GM18868 (cell line): ENCODE measurements at regions not wholly inside any gene's neighbourhood (a gene's known extent, or its start where the extent isn't known, plus 50 kb on each side); places are given as distances from the start of the nearest gene placed in this dataset.
"Not testable (repeated sequence)": the region's sequence is repeated elsewhere in the genome, so short reads cannot be mapped to it uniquely, and the experiment has no call there.

Source experiments
- ATAC-seq: cut with Tn5 transposase; IDR thresholded peaks from one replicate; pipeline ENCODE4 v1.9.1; 2021; ENCODE audit warnings: mild to moderate bottlenecking, moderate library complexity; ENCODE audit not compliant: unreplicated experiment

- no peak for ATAC-seq
Observed at GRCh38 chr4:83748711-83749110, 212.8 kb downstream of the GPAT3 start.

DNA sequence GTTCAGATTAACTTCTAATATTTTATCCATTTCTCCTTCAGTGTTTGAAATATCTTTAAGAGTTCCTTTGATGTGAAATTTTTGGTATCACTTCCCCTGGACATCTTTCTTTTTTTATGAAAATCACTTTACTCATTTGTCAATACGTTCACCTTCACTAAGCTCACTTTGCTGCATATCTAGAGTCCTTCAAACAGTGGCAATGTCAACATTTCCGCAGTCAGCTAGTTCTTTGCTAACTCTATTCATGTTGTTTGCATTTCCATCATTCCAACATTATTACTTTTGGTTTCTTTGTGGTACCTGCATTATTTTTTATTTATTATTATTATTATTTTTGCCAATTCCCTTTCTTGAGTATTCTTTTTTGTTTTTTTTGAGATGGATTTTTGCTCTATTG lies 203.0 kb downstream of the GPAT3 start:
- ATAC-seq: no peak

GRCh38 chr4:83734576-83734975 lies 198.7 kb downstream of the GPAT3 start:
- no peak for ATAC-seq

- no peak for ATAC-seq
Observed at GRCh38 chr4:83732114-83732635, 196.3 kb downstream of the GPAT3 start.

DNA sequence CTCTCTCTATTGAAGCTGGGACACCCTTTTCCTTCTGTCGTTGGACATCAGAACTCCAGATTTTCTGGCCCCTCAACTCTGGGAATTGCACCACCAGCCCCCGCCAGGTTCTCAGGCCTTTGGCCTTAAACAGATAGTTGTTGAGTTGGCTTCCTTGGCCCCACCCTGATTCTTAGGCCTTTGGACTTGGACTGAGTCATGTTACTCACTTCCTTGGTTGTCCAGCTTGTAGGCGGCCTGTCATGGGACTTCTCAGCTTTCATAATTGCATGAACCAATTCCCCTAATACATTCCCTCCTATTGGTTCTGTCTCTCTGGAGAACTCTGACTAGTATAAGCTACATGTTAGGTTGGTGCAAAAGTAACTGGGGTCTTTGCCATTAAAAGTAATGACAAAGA lies 195.7 kb downstream of the GPAT3 start:
- ATAC-seq: no peak

- ATAC-seq: not testable (repeated sequence)
Observed at GRCh38 chr4:83730958-83731357, 195.1 kb downstream of the GPAT3 start.

DNA sequence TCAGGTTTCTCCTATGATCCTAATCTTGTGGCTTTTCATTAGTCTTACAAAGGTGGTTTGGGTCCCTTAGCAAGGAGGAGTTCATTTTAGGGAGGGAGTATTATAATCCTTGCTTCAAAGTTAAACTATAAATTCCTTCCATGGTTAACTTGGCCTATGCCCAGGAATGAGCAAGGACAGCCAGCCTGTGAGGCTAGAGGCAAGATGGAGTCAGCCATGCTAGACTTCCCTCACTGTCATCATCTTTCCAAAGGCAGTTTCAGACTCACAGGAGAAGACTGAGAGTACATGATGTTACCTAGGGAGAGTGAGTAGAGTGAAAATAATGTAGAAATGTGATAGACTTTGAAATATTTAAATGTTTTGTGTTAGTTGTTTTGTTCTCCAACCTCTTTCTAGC lies 192.3 kb downstream of the GPAT3 start:
- no peak for ATAC-seq

- peak; percentile 52 for ATAC-seq
Observed at GRCh38 chr4:83725336-83726085, 189.6 kb downstream of the GPAT3 start.

- ATAC-seq: no peak
Observed at GRCh38 chr4:83724485-83725335, 188.8 kb downstream of the GPAT3 start.

DNA sequence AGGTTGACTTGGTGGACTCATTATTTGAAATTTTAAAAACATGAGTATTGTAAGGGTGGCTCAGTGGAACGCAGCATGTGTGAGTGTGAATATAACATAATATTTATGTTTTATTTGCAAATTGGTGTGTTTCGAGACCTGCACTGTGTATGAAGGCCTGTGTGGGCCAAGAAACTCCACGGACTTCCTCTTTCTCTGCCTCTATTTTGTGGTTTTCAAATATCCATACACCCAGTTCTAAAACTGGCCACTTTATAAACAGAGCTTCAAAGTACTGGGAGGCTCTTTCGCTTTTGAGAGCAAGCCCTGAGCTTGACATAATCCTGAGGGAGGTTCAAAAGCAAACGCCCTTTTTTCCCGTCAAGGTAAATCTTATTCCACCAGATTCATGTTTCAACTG lies 187.7 kb downstream of the GPAT3 start:
- ATAC-seq: no peak

- ATAC-seq: no peak
Observed at GRCh38 chr4:83722730-83723269, 186.9 kb downstream of the GPAT3 start.

DNA sequence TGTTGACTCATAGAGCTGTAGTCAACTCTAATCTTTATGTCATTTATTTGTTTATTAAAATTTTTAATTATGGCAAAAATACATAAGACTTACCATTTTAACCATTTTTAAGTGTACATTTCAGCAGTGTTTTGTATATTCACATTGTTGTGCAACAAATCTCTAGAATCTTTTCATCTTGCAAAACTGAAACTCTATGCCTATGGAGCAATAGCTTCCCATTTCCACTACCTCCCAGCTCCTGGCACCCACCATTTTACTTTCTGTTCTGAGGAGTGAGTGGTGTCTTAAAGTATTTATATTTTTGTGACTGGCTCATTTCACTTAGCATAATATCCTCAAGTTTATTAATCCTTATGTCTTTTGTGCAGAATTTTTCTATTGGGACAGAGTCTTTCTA lies 181.0 kb downstream of the GPAT3 start:
- ATAC-seq: no peak

GRCh38 chr4:83712890-83713289 lies 177.0 kb downstream of the GPAT3 start:
- ATAC-seq: no peak

GRCh38 chr4:83709627-83710026 lies 173.7 kb downstream of the GPAT3 start:
- ATAC-seq: no peak

DNA sequence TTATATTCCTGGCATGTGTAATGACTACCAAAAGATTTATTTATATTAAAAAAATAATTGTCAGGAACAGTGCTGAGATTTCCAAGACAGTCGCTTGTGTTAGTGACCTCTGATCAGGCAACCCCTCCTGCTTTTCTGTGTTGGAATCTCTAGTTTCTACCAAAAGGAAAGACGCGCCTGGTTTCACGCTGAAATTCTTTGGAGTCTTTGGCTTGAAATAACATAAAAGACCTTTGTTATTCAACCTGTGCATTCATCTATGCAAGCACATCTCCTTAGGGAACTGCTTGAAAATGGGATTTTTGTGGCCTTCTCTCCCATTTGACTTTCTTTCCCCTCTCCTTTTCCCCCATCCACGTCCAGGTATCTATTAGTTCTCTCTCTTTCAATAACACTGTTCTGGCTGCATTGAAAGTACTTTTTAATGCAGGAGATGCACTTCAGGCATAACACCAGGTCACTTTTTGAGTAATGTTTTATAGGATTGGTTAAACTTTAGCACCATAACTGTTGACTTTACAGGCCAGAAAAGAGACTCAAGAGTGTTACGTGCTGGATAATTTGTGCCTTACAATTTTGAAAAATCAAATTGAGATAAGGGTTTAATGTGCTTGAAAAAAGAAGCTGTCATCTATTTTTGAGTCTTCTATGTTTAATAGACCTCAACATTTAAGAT lies 172.7 kb downstream of the GPAT3 start:
- no peak for ATAC-seq

DNA sequence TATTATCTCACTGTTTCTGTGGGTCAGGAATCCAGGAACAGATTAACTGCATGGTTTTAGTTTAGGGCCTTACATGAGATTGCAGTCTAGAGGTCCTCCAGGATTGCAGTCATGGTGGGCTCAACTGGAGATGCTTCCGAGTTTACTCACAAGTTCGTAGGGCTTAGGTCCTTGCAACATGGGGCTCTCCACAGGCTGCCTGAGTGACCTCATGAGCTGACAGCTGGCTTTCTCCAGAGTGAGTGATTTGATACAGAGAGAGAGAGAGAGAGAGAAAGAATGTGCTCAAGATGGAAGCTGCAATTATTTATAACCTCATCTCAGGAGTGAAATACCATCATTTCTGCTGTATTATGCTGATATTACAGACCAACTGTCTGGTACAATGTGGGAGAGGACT lies 168.9 kb downstream of the GPAT3 start:
- ATAC-seq: no peak

DNA sequence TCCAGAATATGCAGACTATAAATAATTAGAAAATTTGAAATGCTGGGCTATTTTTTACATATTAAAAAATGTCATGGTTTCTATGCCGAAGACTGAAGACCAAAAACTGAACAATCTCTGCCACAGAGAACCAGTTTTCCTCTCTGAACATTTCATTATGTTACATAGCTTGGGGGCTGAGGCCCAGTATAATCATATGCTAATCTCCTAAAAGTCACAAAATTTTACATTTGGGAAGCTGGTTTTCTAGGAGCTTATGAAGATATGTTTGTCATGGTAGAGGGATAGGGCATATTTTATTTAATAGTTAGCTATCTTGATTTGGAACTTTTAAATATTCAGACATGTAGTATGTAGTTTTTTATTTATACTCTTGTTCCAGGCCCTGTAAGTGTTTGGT lies 167.8 kb downstream of the GPAT3 start:
- ATAC-seq: no peak

DNA sequence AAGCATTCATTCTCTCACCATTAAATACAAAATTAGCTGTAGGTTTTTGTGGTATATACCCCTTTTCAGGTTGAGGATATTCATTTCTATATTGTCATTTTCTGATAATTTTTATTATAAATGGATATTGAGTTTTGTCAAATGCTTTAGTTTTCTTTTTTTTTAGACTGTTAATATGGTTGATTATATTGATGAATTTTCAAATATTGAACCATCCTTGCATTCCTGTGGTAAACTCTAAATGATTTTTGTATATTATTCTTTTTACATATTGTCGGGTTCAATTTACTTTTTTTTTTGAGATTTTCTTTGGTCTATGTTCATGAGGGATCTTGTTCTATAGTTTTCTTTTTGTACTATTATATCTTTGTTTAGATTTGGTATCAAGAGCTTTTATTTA lies 165.1 kb downstream of the GPAT3 start:
- no peak for ATAC-seq

DNA sequence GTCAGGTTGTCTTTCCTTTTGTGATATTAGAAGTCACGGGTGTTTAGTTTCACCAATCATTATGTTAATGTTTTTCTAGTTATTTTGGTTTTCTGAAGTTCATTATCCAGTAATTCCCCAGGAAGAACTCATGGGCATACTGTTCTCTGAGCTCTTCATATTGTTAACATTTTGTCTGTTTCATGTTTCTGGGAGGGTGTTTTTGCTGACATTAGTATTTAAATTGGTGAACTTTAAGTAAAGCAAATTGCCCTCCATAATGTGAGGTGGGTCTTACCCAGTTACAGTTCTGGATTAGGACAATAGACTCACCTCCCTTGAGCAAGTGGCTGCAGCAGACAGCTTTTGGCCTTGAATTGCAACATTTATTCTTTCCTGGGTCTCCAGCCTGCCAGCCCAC lies 163.4 kb downstream of the GPAT3 start:
- ATAC-seq: no peak

DNA sequence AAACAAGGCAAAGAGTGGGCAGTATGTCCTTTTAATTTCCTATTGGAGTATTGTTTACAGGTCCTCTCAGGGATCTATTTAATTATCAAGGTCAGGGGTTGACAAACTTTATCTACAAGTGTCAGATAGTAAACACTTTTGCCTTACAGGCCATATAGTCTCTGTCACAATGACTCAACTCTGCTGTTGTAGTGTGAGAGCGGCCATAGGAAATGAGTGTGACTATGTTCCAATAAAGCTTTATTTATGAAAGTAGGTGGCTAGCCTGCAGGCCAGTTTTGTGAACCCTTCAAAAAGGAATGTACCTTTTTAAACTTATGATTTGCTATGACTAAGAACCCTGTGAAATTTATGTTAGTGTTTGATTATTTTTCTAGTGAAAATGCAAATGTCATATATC lies 156.1 kb downstream of the GPAT3 start:
- no peak for ATAC-seq

- ATAC-seq: no peak
Observed at GRCh38 chr4:83686166-83686565, 150.3 kb downstream of the GPAT3 start.
